OCI-LY3 (cell line): ENCODE measurements at regions not wholly inside any gene's neighbourhood (a gene's known extent, or its start where the extent isn't known, plus 50 kb on each side); places are given as distances from the start of the nearest gene placed in this dataset.

Experiments used
- H2AFZ ChIP-seq: fragments of 200-600, 300-600 bp; shearing (Covaris generic); 2 replicates; pipeline ENCODE4 v1.6.0; 2014; ENCODE audit warnings: antibody characterized with exemption, low read depth, low read length
- H3K27ac ChIP-seq: fragments of 200-600, 300-600 bp; sonication (generic); 2 replicates; pipeline ENCODE4 v1.5.1; 2014; ENCODE audit warnings: mild to moderate bottlenecking, low read length, moderate library complexity, mixed read lengths
- H3K27me3 ChIP-seq: fragments of 200-600, 300-600 bp; sonication (generic); 2 replicates; pipeline ENCODE4 v1.6.1; 2014; ENCODE audit warnings: low read depth, low read length, mixed read lengths
- H3K36me3 ChIP-seq: fragments of 200-600, 300-600 bp; sonication (generic); replicated peaks from 2 replicates; pipeline ENCODE3; 2014; ENCODE audit warnings: low read depth, low read length, mixed read lengths
- H3K4me1 ChIP-seq: fragments of 300-600, 200-600 bp; sonication (generic); 2 replicates; pipeline ENCODE4 v1.6.1; 2014; ENCODE audit warnings: low read length, mixed read lengths
- H3K4me2 ChIP-seq: fragments of 200-600, 300-600 bp; sonication (generic); 2 replicates; pipeline ENCODE4 v1.6.1; 2014; ENCODE audit warnings: low read length, mixed read lengths
- H3K4me3 ChIP-seq: fragments of 300-600, 200-600 bp; sonication (generic); 2 replicates; pipeline ENCODE4 v1.5.1; 2014; ENCODE audit warnings: antibody characterized with exemption, mild to moderate bottlenecking, low read length, moderate library complexity
- H3K79me2 ChIP-seq: fragments of 300-600, 200-600 bp; shearing (Covaris generic); 2 replicates; pipeline ENCODE4 v1.6.1; 2014; ENCODE audit warnings: mild to moderate bottlenecking, low read length, mixed read lengths
- H3K9ac ChIP-seq: fragments of 300-600, 200-600 bp; shearing (Covaris generic); 2 replicates; pipeline ENCODE4 v1.6.0; 2014; ENCODE audit warnings: mild to moderate bottlenecking, low read length, moderate library complexity
- H3K9me3 ChIP-seq: fragments of 200-600, 300-600 bp; shearing (Covaris generic); 2 replicates; pipeline ENCODE4 v1.6.1; 2014; ENCODE audit warnings: low read length, mixed read lengths; ENCODE audit not compliant: insufficient read depth
- H4K20me1 ChIP-seq: fragments of 200-600, 300-600 bp; sonication (generic); 2 replicates; pipeline ENCODE4 v1.6.1; 2016; ENCODE audit warnings: low read length, mixed read lengths; ENCODE audit not compliant: insufficient read depth
- EZH2phosphoT487 ChIP-seq: fragments of 200-600 bp; shearing (Covaris generic); IDR thresholded peaks from 2 replicates; pipeline ENCODE4 v1.6.1; 2018; ENCODE audit warnings: antibody characterized with exemption, mixed run types, low read depth
- TF ChIP-seq, protein P1 (sequence below): fragments of 200-600, 300-600 bp; sonication (generic); IDR thresholded peaks from 2 replicates; pipeline ENCODE4 v1.5.1; 2014; ENCODE audit warnings: antibody characterized with exemption, low read length, low read depth

DNA sequence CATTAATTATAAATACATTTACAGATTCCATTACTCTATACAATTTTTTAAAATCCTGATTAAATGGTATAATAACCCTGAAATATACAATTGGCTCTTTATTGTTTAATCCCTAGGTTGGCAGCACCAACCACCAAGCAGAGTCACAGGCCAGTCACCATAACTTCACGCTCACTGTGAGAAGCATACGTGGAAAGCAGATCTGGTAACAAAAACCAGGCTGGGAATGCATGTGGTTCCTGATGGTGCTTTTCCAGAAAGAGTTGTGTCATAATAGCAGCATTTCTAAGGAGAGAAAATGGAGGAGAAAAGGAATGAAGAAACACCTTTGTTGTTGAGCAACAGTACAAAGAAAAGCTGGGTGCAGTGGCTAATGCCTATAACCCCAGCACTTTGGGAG lies 66.1 kb downstream of the SIX6 start:
- Histone ChIP-seq H3K36me3 (no peaks in the 10 kb centered on the region), H3K27ac (no peak overlapping the region), H4K20me1 (no peaks in the 10 kb centered on the region), H2AFZ (no peak overlapping the region), H3K27me3 (0 out of 2 replicates have a peak, but pooled peaks cover 2% of the 10 kb centered on the region), H3K9ac (no peak overlapping the region), H3K4me1 (no peaks in the 10 kb centered on the region), H3K79me2 (no peaks in the 10 kb centered on the region), H3K9me3 (no peaks in the 10 kb centered on the region), H3K4me2 (no peak overlapping the region), H3K4me3 (no peak overlapping the region)
- no peak for TF ChIP-seq EZH2phosphoT487
- TF ChIP-seq, protein P1, sequence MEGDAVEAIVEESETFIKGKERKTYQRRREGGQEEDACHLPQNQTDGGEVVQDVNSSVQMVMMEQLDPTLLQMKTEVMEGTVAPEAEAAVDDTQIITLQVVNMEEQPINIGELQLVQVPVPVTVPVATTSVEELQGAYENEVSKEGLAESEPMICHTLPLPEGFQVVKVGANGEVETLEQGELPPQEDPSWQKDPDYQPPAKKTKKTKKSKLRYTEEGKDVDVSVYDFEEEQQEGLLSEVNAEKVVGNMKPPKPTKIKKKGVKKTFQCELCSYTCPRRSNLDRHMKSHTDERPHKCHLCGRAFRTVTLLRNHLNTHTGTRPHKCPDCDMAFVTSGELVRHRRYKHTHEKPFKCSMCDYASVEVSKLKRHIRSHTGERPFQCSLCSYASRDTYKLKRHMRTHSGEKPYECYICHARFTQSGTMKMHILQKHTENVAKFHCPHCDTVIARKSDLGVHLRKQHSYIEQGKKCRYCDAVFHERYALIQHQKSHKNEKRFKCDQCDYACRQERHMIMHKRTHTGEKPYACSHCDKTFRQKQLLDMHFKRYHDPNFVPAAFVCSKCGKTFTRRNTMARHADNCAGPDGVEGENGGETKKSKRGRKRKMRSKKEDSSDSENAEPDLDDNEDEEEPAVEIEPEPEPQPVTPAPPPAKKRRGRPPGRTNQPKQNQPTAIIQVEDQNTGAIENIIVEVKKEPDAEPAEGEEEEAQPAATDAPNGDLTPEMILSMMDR = no peak

DNA sequence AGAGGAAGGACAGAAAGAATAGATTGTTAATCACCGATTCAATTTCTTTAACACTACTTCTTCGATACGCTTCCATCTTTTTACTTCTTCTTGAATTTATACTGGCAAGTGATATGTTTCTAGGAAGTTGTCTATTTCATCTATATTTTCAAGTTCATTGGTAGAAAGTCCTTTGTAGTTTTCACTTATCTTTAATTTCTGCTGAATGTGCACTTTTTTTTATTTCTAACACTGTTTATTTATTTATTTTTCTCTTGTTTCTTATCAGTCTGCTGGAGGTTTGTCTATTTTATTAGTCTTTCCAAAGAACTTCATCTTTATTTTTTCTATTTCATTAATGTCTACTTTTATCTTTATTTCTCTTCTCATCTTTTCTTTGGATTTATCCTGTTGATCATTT lies 63.6 kb downstream of the SIX1 start:
- Histone ChIP-seq H3K9ac (no peak overlapping the region), H4K20me1 (no peaks in the 10 kb centered on the region), H3K4me1 (no peaks in the 10 kb centered on the region), H3K36me3 (no peaks in the 10 kb centered on the region), H3K27me3 (peaks cover 11% of the 10 kb centered on the region), H3K4me3 (no peak overlapping the region), H2AFZ (no peak overlapping the region), H3K27ac (no peak overlapping the region), H3K79me2 (no peaks in the 10 kb centered on the region), H3K9me3 (no peaks in the 10 kb centered on the region), H3K4me2 (no peak overlapping the region)
- TF ChIP-seq, protein P1 = no peak
- TF ChIP-seq EZH2phosphoT487 = no peak

DNA sequence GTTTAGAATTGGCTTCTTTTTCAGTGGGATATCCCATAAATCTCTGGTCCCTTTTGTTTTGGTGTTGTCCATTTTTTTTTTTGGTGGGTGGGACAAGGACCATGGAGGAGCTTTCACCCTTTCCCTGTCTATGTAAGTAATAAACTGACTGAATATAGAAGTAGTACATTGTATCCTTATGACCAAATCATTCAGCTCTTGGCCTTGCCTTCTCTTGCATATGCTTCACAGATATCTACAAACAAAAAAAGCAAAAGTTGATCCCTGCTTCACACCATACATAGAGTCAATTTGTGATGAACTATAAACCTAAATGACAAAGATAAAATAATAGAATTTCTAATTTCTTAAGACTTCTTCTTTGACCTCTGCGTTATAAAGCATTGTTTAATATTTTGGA lies 59.8 kb downstream of the SIX1 start:
- Histone ChIP-seq H3K9ac (no peak overlapping the region), H3K79me2 (no peaks in the 10 kb centered on the region), H3K27me3 (peaks cover 11% of the 10 kb centered on the region), H3K36me3 (no peaks in the 10 kb centered on the region), H3K4me3 (no peak overlapping the region), H3K4me2 (no peak overlapping the region), H3K9me3 (no peaks in the 10 kb centered on the region), H3K27ac (no peak overlapping the region), H2AFZ (no peak overlapping the region), H3K4me1 (no peaks in the 10 kb centered on the region), H4K20me1 (no peaks in the 10 kb centered on the region)
- no peak for TF ChIP-seq EZH2phosphoT487
- TF ChIP-seq, protein P1 = no peak

DNA sequence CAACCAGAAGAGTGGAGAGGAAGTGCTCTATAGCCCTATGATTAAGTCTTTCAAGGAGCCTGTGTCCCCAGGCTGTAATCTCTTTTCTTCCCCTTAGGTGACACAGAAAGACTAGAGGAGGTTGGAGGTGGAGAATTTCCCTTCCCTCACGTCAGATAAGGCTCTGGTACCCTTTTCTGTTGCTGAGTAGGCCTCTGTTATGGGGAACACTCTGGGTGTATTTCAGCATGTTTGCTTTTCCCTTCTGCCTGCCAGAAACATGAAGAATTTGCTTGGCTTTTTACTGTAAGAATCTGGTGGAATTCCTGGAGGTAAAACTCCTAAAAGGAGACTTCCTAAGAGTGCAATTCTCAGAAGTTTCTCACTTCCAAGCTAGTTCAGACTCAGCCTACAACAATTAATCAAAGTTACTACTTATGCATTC lies 58.3 kb downstream of the SIX1 start:
- H2AFZ ChIP-seq = no peak overlapping the region
- TF ChIP-seq, protein P1 = no peak
- TF ChIP-seq EZH2phosphoT487 = no peak
- no peak overlapping the region for H3K27ac ChIP-seq
- H3K9me3 ChIP-seq = no peaks in the 10 kb centered on the region
- peaks cover 11% of the 10 kb centered on the region for H3K27me3 ChIP-seq
- H4K20me1 ChIP-seq = no peaks in the 10 kb centered on the region
- H3K79me2 ChIP-seq = no peaks in the 10 kb centered on the region
- H3K4me3 ChIP-seq = no peak overlapping the region
- H3K4me2 ChIP-seq = no peak overlapping the region
- H3K9ac ChIP-seq = no peak overlapping the region
- H3K4me1 ChIP-seq = no peaks in the 10 kb centered on the region
- H3K36me3 ChIP-seq = no peaks in the 10 kb centered on the region
